G401.6 (cell line): ENCODE measurements at regions not wholly inside any gene's neighbourhood (a gene's known extent, or its start where the extent isn't known, plus 50 kb on each side); places are given as distances from the start of the nearest gene placed in this dataset.
"Not testable (repeated sequence)": the region's sequence is repeated elsewhere in the genome, so short reads cannot be mapped to it uniquely, and the experiment has no call there.

Experiments used
- FAIRE-seq: peaks from 2 replicates; lab custom pipeline; 2012; peaks lifted over from hg19 to GRCh38; lab: Jason Lieb, UNC

DNA sequence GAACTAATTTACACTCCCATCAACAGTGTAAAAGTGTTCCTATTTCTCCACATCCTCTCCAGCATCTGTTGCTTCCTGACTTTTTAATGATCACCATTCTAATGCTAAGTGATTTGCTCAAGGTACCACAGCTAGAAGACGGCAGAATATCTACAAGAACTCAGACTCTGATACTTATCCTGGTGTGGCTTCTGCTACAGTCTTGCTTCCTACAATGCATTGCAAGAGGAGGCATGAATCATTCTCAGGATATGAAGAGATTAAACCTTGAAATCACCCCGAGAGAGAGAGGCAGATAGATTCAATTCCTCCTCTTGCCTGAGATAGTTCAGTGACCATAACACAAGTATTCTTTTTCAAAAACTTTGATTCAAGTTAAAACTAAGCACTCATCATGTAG is 306.4 kb downstream of the TBC1D4 start:
- FAIRE-seq = no peak

- not testable (repeated sequence) for FAIRE-seq
Measured at GRCh38 chr13:75175097-75175496, 306.9 kb downstream of the TBC1D4 start.

DNA sequence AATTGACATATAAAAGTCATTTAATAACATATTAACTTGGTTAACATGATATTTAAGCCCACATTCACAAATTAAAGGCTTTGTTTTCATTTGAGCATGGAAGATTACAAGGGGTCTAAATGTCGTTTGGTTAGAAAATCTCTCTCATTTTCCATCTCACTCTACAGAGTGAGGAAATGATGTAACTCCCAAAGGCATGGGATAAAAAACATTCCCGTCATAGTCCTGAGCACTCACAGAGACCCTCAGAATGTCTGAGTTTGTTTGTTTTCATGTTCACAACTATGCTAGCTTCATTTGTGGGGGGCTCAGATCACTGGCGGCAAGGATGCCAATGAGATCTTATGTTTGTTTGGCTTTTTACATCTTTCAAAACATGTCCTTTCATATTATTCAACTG is 307.5 kb downstream of the TBC1D4 start:
- no peak for FAIRE-seq

DNA sequence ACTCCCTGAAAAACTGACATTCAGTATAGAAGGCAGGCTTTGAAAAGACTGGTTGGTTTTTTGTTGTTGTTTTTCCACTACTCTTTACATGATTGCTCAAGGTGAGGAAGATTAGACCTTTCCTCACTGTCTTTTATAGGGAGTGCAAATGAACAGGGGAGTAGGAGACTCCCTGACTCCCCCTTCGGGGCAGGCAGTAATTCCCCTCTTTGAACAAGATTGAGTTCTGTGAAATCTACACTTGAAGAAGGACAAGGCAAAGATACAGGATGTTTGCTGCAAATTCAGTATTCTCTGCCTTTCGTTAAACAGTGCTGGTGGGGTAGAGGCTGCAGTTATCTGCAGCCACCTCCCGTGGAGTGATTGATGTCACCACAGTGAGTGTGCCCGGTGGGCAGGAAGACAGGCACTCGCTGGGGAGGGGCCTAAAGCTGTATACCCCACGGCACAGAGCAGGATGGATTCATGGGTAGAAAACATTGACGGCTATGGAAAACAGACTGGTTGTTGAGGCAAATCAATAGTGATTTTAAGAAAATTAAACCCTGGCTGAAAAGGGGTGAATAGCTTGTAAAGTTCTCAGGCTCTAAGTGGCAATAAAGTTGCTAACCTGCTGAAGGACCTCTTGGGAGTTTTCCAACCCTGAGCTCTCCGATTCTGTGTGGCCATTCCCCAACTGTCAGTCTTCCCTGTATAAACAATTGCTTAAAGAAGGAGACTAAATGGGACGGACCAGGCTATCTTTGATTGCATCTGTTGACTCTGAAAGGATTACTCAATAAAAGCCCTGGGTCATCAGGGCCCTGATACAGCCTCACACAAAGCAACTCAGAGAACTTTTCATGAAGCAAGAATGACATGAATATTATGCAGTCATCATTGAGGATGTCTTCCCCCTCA is 308.3 kb downstream of the TBC1D4 start:
- no peak for FAIRE-seq

DNA sequence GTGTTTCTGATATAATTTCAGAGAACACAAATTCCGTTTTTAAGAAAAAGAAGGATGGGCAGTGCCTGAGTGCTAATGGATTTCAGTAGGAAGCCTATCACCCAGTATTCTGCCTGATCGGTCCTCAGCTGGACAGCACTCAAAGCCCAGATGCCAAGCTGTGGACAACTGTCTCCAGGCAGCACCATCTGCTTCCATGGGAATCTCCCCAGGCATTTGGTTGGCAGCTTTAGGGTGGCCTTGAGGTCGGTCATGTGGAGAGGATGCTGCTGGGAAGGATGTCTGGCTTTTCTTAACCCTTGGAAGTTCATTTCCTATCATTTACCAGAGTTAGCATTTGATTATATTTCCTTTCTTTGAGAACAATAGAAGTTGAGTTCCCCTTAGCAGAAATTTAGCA is 311.7 kb downstream of the TBC1D4 start:
- FAIRE-seq = no peak

DNA sequence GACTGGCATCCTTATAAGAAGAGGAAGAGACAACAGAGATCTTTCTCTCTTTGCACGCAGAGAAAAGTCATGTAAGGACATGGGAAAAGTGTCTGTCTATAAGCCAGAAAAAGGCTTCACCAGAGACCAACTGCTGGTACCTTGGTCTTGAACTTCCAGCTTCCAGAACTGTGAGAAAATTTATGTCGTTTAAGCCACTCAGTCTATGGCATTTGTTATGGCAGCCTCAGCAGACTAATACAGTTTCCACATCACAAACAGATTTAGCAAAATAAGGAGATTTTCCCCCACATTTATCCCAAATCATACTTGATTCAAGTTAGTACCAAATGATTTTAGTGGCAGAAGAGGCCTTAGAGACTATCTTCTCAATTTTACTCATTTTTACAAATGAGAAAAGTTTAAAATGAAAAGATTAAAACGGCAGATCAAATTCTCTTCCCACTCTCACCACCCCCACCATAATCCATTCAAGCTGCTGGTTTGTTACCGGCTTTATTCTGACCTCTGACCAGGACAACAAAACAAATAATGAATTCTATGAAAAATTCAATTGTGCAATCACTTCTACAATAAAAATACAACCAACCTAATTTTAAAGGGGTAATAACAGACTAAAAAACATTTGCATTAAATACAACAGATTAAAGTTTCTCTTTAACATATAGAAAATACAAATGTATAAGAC is 316.3 kb downstream of the TBC1D4 start:
- no peak for FAIRE-seq

DNA sequence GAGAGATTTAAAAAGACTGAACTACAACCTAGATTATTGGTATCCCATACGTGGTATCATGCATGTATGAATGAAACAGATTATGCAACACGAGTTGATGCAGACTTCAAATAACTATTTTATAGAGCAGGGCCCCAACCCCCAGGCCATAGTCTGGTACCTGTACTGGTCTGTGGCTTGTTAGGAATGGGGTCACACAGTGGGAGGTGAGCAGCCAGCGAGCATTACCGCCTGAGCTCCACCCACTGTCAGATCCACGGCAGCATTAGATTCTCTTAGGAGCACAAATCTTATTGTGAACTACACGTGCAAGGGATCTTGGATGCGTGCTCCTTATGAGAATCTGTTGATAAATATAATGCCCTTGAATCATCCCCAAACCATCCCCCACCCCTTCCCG is 320.2 kb downstream of the TBC1D4 start:
- FAIRE-seq = no peak

- no peak for FAIRE-seq
Measured at GRCh38 chr13:75160984-75161383, 321.0 kb downstream of the TBC1D4 start.

- FAIRE-seq = no peak
Measured at GRCh38 chr13:75154331-75154730, 327.6 kb downstream of the TBC1D4 start.

DNA sequence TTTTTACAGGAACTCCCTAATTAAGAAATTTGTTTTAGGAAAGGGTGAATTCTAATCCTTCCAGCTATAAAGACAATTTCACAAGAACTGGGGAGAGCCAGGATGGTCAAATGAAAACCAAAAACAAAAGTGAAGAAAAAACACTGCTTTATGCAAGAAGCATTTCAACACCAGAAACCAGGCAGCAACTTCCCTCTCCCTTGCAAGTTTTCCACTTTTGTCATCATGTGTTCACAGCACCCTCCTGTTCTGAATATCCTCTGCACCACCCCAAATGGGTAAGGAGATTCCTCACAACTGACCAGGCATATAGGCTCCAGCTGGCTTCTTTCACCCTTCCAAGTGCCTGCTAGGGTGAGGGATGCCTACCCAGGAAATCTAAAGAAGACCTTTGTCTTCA is 328.1 kb downstream of the TBC1D4 start:
- FAIRE-seq = no peak

- FAIRE-seq = no peak
Measured at GRCh38 chr13:75153386-75153785, 328.6 kb downstream of the TBC1D4 start.

DNA sequence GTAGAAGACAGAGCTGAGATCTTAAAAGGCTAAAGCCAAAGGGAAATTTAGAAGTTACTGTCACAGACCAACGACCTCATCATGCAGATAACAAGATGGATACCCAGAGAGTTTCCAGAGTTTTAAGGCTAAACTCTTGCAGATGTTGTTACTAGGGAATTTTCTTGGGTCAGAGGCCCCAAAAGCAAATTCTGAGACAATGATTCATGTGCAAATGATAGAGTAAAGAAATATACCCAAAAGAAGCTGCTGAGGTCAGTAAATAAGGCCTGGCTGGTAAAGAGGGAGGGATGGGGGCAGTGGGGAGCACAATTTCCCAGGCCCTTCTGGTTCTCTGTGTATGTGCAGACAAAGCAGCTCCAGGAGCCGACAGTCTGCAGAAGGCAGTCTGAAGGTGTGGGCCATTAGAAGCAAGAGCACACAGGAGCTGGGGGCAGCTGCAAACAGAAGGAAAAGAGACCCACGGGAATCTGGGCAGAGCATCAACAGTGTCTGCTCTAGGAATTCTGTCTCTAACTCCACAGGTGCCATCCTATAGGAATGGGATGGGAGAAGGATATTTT is 330.8 kb downstream of the TBC1D4 start:
- FAIRE-seq = no peak

- no peak for FAIRE-seq
Measured at GRCh38 chr13:75149776-75150175, 332.2 kb downstream of the TBC1D4 start.

- no peak for FAIRE-seq
Measured at GRCh38 chr13:75147946-75148345, 334.0 kb downstream of the TBC1D4 start.

DNA sequence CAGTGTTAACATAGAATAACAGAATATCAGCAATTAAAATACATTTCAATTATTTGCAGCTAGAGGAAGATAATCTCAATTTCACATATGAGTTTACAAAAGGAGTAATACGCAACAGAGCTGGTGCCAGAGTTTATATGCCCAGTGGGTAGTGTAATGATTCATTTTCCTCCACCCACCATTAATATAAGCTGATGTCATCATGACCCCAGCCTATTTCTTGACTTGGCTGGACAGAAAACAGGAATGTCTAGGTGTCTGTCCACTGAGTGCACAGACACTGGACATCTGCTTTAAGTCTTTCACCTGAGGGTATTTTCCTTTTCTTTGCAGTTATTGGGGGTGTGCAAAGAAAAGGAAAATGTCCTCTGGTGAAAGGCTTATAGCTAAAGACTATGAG is 335.5 kb downstream of the TBC1D4 start:
- no peak for FAIRE-seq

- FAIRE-seq = no peak
Measured at GRCh38 chr13:75145927-75146326, 336.0 kb downstream of the TBC1D4 start.

DNA sequence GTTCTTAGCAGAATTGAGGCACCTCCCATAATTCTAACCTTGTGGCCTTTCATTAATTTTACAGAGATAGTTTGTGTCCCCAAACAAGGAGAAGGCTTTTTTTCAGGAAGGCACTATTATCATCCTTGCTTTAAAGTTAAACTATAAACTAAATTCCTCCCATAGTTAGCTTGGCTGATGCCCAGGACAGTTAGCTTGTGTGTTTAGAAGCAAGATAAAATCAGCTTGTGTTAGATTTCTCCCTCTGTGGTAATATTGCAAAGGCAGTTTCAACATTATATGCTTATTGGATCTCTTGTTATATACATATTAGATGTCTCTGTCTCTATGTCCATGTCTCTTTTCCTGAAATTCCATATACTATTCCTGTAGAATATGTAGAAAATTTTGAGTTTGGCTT is 342.7 kb downstream of the TBC1D4 start:
- no peak for FAIRE-seq

- FAIRE-seq = no peak
Measured at GRCh38 chr13:75137911-75138571, 343.9 kb downstream of the TBC1D4 start.

GRCh38 chr13:75136151-75136550 is 345.8 kb downstream of the TBC1D4 start:
- no peak for FAIRE-seq

- FAIRE-seq = no peak
Measured at GRCh38 chr13:75135325-75135825, 346.6 kb downstream of the TBC1D4 start.

DNA sequence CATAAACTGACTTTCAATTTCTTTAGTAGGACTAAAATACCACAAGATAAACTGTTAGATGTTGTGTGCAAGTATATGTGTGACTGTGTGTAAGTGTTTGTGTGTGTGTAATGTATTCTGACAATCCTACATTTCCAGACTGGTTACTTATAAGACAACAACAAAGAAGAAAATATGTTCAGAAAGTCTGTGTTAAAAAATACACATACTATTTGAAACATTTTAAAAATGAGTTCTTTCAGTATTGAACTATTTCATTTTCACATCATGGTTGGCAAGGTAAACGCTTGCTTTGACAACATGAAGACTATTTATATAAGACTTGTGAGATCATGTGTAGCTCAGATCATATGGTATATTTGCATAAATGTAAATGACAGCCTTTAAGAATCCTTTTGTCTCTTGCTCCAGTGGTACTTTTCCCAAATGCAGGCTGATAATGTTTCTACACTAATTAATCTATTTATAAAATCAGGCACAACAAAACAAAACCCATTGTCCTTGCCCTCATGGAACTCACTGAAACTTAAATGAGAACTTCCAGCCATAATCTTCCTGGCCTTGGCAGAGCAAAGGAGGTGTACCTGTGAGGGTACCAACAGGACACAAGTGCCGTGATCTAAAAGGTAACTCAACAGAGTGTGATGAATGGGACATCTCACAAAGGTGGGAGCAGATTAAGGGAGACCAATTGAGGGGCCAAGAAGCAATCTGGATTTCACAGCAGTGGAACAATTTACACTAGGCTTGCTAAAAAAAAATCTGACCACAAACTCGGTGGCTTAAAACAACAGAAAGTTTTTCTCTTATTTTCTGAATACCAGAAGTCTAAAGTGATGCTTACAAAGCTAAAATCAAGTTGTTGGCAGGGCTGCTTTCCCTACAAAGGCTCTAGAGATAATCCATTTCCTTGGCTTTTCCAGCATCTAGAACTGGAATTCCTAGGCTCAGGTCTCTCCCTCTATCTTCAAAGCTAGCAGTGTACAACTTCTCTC is 349.0 kb downstream of the TBC1D4 start:
- FAIRE-seq = no peak
